ENCODE measurements at regions not wholly inside any gene's neighbourhood (a gene's known extent, or its start where the extent isn't known, plus 50 kb on each side); places are given as distances from the start of the nearest gene placed in this dataset.
"Not testable (repeated sequence)": the region's sequence is repeated elsewhere in the genome, so short reads cannot be mapped to it uniquely, and the experiment has no call there.

GRCh38 chr1:157352216-157352615, 200.1 kb downstream of the FCRL5 start (continued):
- no peak for TF ChIP-seq ZNF462 (CRISPR knock-in tag; IDR thresholded peaks at IDR 0.05)
- no peak for TF ChIP-seq ZNF331 (CRISPR knock-in tag; IDR thresholded peaks at IDR 0.05; ENCODE audit: low read depth)
- TF ChIP-seq CREB1 (CRISPR knock-in tag; IDR thresholded peaks at IDR 0.05; ENCODE audit: low read depth) = no peak
- no peak for TF ChIP-seq CTCF (conservative IDR thresholded peaks at IDR 0.05; ENCODE audit: low read depth in 2 of 2)

GRCh38 chr1:157351800-157352199, 200.5 kb downstream of the FCRL5 start:
- ATAC-seq; H3K27me3 Mint-ChIP-seq (ENCODE audit: insufficient read depth, low read depth, poor library complexity); H3K36me3 ChIP-seq (ENCODE audit: insufficient read depth); DNase-seq (ENCODE audit: low spot score); H3K4me1 Mint-ChIP-seq; H3F3A ChIP-seq (replicated peaks; ENCODE audit: low read depth); H3K79me2 ChIP-seq (replicated peaks; ENCODE audit: insufficient read depth); H2AFZ ChIP-seq; H3K9me3 Mint-ChIP-seq; H3K4me1 ChIP-seq (ENCODE audit: insufficient read depth); H3K27ac Mint-ChIP-seq; H3K4me2 ChIP-seq; H3K4me3 Mint-ChIP-seq; H3K4me3 ChIP-seq; H3K27me3 ChIP-seq (ENCODE audit: insufficient read depth); H4K20me1 ChIP-seq (replicated peaks; ENCODE audit: insufficient read depth); H3K27ac ChIP-seq (ENCODE audit: low read depth); H3K9me2 ChIP-seq (ENCODE audit: insufficient read depth); H3K36me3 Mint-ChIP-seq (ENCODE audit: low read depth): not testable (repeated sequence)
